ENCODE measurements at regions not wholly inside any gene's neighbourhood (a gene's known extent, or its start where the extent isn't known, plus 50 kb on each side); places are given as distances from the start of the nearest gene placed in this dataset.

- Histone ChIP-seq H3K4me1 (ENCODE audit: low read depth) (no peaks in the 10 kb centered on the region), H3K27ac (no peak overlapping the region), H3K36me3 (no peaks in the 10 kb centered on the region), H3K27me3 (no peaks in the 10 kb centered on the region), H3K9me3 (ENCODE audit: low read depth) (no peaks in the 10 kb centered on the region), H3K4me3 (no peak overlapping the region)
- no peak for TF ChIP-seq CTCF (IDR thresholded peaks at IDR 0.05; ENCODE audit: low read depth, low read length)
- DNase-seq (ENCODE audit: low read depth in 1 of 2, low spot score in 1 of 2) = no peak
Measured at GRCh38 chr5:34523387-34523726, 132.8 kb upstream of the RAI14 start.

GRCh38 chr5:34524123-34524522 lies 132.0 kb upstream of the RAI14 start:
- Histone ChIP-seq H3K36me3 (no peaks in the 10 kb centered on the region), H3K4me3 (no peak overlapping the region), H3K27me3 (no peaks in the 10 kb centered on the region), H3K4me1 (ENCODE audit: low read depth) (no peaks in the 10 kb centered on the region), H3K27ac (no peak overlapping the region), H3K9me3 (ENCODE audit: low read depth) (no peaks in the 10 kb centered on the region)
- DNase-seq (ENCODE audit: low read depth in 1 of 2, low spot score in 1 of 2) = peak in 1 of 2 donors; percentile 58
- no peak for TF ChIP-seq CTCF (IDR thresholded peaks at IDR 0.05; ENCODE audit: low read depth, low read length)

- H3K36me3 ChIP-seq = no peaks in the 10 kb centered on the region
- no peak overlapping the region for H3K4me3 ChIP-seq
- H3K27me3 ChIP-seq = no peaks in the 10 kb centered on the region
- no peak overlapping the region for H3K27ac ChIP-seq
- H3K4me1 ChIP-seq (ENCODE audit: low read depth) = no peaks in the 10 kb centered on the region
- H3K9me3 ChIP-seq (ENCODE audit: low read depth) = no peaks in the 10 kb centered on the region
- DNase-seq (ENCODE audit: low read depth in 1 of 2, low spot score in 1 of 2) = no peak
- TF ChIP-seq CTCF (IDR thresholded peaks at IDR 0.05; ENCODE audit: low read depth, low read length) = no peak
Measured at GRCh38 chr5:34525761-34526160, 130.4 kb upstream of the RAI14 start.

GRCh38 chr5:34526682-34527305 lies 129.3 kb upstream of the RAI14 start:
- no peaks in the 10 kb centered on the region for H3K27me3 ChIP-seq
- DNase-seq (ENCODE audit: low read depth in 1 of 2, low spot score in 1 of 2) = no peak
- no peaks in the 10 kb centered on the region for H3K36me3 ChIP-seq
- no peaks in the 10 kb centered on the region for H3K4me1 ChIP-seq (ENCODE audit: low read depth)
- TF ChIP-seq CTCF (IDR thresholded peaks at IDR 0.05; ENCODE audit: low read depth, low read length) = no peak
- no peak overlapping the region for H3K4me3 ChIP-seq
- H3K27ac ChIP-seq = no peak overlapping the region
- no peaks in the 10 kb centered on the region for H3K9me3 ChIP-seq (ENCODE audit: low read depth)

GRCh38 chr5:34529581-34530331 lies 126.4 kb upstream of the RAI14 start:
- no peak for TF ChIP-seq CTCF (IDR thresholded peaks at IDR 0.05; ENCODE audit: low read depth, low read length)
- Histone ChIP-seq H3K27ac (no peak overlapping the region), H3K4me1 (ENCODE audit: low read depth) (no peaks in the 10 kb centered on the region), H3K27me3 (no peaks in the 10 kb centered on the region), H3K4me3 (no peak overlapping the region), H3K36me3 (no peaks in the 10 kb centered on the region), H3K9me3 (ENCODE audit: low read depth) (no peaks in the 10 kb centered on the region)
- peak in 1 of 2 donors; percentile 54 for DNase-seq (ENCODE audit: low read depth in 1 of 2, low spot score in 1 of 2)
